PC-9 (cell line): ENCODE measurements at regions not wholly inside any gene's neighbourhood (a gene's known extent, or its start where the extent isn't known, plus 50 kb on each side); places are given as distances from the start of the nearest gene placed in this dataset.

Experiments used
- CTCF ChIP-seq: fragments of 200-600 bp; sonication (generic); conservative IDR thresholded peaks from 2 replicates; pipeline ENCODE4 v1.6.1; 2017; ENCODE audit warnings: mixed run types, antibody characterized with exemption, mild to moderate bottlenecking, moderate library complexity
- EZH2 ChIP-seq: fragments of 200-600 bp; sonication (generic); IDR thresholded peaks from 2 replicates; pipeline ENCODE4 v1.8.0; 2017; ENCODE audit warnings: antibody characterized with exemption, low read depth

GRCh38 chr3:54046641-54047214, 75.6 kb upstream of the CACNA2D3 start:
- no peak for TF ChIP-seq CTCF
- no peak for TF ChIP-seq EZH2
